NB4 (cell line): ENCODE measurements at regions not wholly inside any gene's neighbourhood (a gene's known extent, or its start where the extent isn't known, plus 50 kb on each side); places are given as distances from the start of the nearest gene placed in this dataset.
"Not testable (repeated sequence)": the region's sequence is repeated elsewhere in the genome, so short reads cannot be mapped to it uniquely, and the experiment has no call there.

ENCODE experiments used
- DNase-seq: peaks from one replicate; pipeline ENCODE4 v3.0.0; 2010; ENCODE audit warnings: low read depth
- H3K4me3 ChIP-seq: one replicate; pipeline ENCODE4 v1.5.1; 2011; ENCODE audit warnings: mild to moderate bottlenecking, low read depth, low read length, moderate library complexity
- CTCF ChIP-seq: IDR thresholded peaks from one replicate; pipeline ENCODE4 v1.5.1; 2012; ENCODE audit warnings: low read depth, low read length
- MYC ChIP-seq: IDR thresholded peaks from 2 replicates; pipeline ENCODE4 v1.6.1; 2011; ENCODE audit warnings: low read depth, low read length
- POLR2A ChIP-seq: IDR thresholded peaks from 2 replicates; pipeline ENCODE4 v1.6.1; 2011; ENCODE audit warnings: mild to moderate bottlenecking; ENCODE audit not compliant: insufficient read length; ENCODE audit errors: extremely low read depth
- TF ChIP-seq, protein P1 (sequence below): IDR thresholded peaks from 2 replicates; pipeline ENCODE4 v1.6.1; 2011; ENCODE audit warnings: low read depth, low read length

DNA sequence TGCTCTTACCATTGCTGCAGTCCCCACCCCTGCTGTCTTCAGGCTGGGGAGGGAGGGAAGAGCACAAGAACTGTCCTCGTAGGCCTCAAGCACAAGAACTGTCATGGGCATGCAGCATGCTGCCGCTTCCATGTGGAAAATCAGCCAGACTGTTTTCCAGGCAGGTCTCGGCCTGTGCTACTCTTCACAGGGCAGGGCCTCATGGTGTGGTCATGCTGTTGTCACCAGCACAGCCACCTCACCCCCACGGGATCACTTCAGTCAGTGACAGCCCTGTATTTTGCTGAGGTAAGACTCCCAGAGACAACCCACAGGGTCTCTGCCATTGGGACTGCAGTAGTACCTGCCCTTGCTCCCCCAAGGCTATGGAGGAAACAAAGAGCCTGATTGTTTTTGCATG, 205.3 kb downstream of the NAP1L3 start:
- no peak for DNase-seq
- TF ChIP-seq, protein P1, sequence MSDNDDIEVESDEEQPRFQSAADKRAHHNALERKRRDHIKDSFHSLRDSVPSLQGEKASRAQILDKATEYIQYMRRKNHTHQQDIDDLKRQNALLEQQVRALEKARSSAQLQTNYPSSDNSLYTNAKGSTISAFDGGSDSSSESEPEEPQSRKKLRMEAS, result no peak
- no peak overlapping the region for H3K4me3 ChIP-seq

DNA sequence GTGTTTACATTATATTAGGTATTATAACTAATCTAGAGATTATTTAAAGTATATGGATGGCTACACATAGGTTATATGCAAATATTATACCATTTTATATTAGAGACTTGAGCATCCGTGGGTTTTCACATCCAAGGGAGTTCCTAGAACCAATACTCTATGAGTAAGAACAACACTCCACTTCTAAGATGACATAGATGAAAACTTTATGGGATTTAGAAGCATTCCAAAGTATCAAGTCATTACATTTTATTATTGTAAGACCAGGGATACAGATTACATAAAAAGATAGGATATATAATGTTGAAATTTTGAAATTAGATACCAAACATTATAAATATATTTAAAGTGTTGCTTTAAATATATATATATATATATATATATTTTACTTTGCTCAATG, 207.0 kb downstream of the NAP1L3 start:
- TF ChIP-seq POLR2A, result no peak
- TF ChIP-seq MYC, result no peak
- TF ChIP-seq CTCF, result no peak
- TF ChIP-seq, protein P1, result no peak

DNA sequence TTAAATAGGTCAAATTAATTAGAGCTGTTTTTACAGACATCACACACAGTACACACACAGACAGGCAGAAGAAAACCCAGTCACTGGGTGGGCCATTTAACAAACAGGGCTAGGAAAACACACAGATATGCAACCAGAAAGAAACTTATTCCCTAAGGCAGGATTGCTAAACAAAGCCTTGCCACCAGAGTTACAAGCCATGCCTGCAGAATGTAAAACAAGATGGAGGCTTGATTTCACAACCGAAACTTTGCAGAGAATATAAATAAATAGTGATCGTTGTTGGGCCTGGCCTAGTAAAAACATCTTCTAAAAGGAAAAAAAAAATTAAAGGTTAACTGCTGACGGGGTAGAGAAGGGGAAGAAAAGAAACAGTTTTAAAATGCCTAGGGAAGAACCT, 212.3 kb downstream of the NAP1L3 start:
- TF ChIP-seq, protein P1, result no peak
- TF ChIP-seq CTCF (no peak), POLR2A (no peak), MYC (no peak)
- no peak overlapping the region for H3K4me3 ChIP-seq
- no peak for DNase-seq

More for the DNA sequence above, 207.0 kb downstream of the NAP1L3 start:
- H3K4me3 ChIP-seq, result no peak overlapping the region
- no peak for DNase-seq

DNA sequence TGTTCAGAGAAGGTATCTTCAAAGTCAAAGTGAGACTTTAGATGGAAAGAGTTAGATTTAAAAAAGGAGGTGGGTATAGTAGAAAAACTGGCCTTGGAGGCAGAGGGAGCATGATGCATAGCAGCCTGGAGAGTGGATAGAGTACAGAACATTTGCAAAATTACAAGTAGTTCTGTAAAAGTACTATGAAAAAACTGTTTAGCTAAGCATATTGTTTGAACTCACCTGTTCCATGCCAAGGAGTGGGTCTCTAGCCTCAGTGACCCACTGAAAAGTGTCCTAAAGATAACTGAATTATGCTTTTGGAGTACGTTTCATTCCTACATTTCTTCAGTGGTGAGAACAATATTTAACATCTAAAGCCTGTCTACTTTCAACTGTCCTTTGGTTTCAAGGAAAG, 218.9 kb downstream of the NAP1L3 start:
- no peak for DNase-seq
- no peak for TF ChIP-seq POLR2A
- TF ChIP-seq, protein P1, result no peak
- TF ChIP-seq MYC, result no peak
- no peak for TF ChIP-seq CTCF
- H3K4me3 ChIP-seq, result no peak overlapping the region

DNA sequence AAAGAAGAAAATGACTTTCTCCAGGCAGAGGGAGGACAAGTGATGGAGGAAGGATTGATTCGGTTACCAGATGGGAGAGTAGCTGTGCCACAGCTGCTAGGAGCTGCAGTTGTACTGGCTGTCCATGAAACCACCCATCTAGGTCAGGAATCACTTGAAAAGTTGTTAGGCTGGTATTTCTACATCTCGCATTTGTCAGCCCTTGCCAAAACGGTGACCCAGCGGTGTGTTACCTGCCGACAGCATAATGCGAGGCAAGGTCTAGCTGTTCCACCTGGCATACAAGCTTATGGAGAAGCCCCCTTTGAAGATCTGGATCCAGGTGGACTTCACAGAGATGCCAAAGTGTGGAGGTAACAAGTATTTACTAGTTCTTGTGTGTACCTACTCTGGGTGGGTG, 238.7 kb downstream of the NAP1L3 start:
- DNase-seq, H3K4me3 ChIP-seq: not testable (repeated sequence)

GRCh38 chrX:93428497-93428896, 244.9 kb downstream of the NAP1L3 start:
- no peak overlapping the region for H3K4me3 ChIP-seq
- TF ChIP-seq MYC (no peak), POLR2A (no peak), CTCF (no peak)
- TF ChIP-seq, protein P1, result no peak
- DNase-seq, result no peak

GRCh38 chrX:93422693-93423092, 250.7 kb downstream of the NAP1L3 start:
- TF ChIP-seq POLR2A, result no peak
- peak; percentile 41 for TF ChIP-seq CTCF
- DNase-seq, result peak; percentile 37
- no peak overlapping the region for H3K4me3 ChIP-seq
